ENCODE measurements at regions not wholly inside any gene's neighbourhood (a gene's known extent, or its start where the extent isn't known, plus 50 kb on each side); places are given as distances from the start of the nearest gene placed in this dataset.

GRCh38 chr18:60671021-60671420, 298.4 kb upstream of the MC4R start:
- ATAC-seq (replicated peaks in 6 of 8), result no peak
- Histone ChIP-seq H3K4me3 (no peak overlapping the region), H3K4me1 (replicated peaks in 1 of 2) (no peaks in the 10 kb centered on the region), H3K27ac (no peak overlapping the region)
- 6 to 100% (median 88%) methylated on average over 1 of the region's 1 CpG; no CpG with 5 or more reads in 1 of the 10 experiments for WGBS, 10 experiments
- in situ Hi-C loops (cut with MboI; ENCODE audit: low pct_unique_long_range_greater_than_20kb in 2 of 9, low sequenced_read_pairs in 9 of 9, unreplicated experiment in 9 of 9), result loop anchor here in 1 of 9 experiments (25.0 kb wide), 1 partner anchor 816 kb away; no protein-coding TSS in a partner anchor

- H3K27ac ChIP-seq, result no peak overlapping the region
- H3K4me3 ChIP-seq, result no peak overlapping the region
- WGBS, 10 experiments, result 14 to 100% (median 79%) methylated on average over 2 to 4 of the region's 4 CpGs; no CpG with 5 or more reads in 1 of the 10 experiments
- ATAC-seq (replicated peaks in 6 of 8), result no peak
- in situ Hi-C loops (cut with MboI; ENCODE audit: low pct_unique_long_range_greater_than_20kb in 2 of 9, low sequenced_read_pairs in 9 of 9, unreplicated experiment in 9 of 9), result loop anchor here in 7 of 9 experiments (25.0 kb wide), 2 partner anchors 812 to 1462 kb away; no protein-coding TSS in a partner anchor
- no peaks in the 10 kb centered on the region for H3K4me1 ChIP-seq (replicated peaks in 1 of 2)
These were observed 302.6 kb upstream of the MC4R start for GRCh38 chr18:60675126-60675525.

GRCh38 chr18:60675801-60676200, 303.2 kb upstream of the MC4R start:
- no peak overlapping the region for H3K27ac ChIP-seq
- no peak overlapping the region for H3K4me3 ChIP-seq
- in situ Hi-C loops (cut with MboI; ENCODE audit: low pct_unique_long_range_greater_than_20kb in 2 of 9, low sequenced_read_pairs in 9 of 9, unreplicated experiment in 9 of 9), result loop anchor here in 7 of 9 experiments (25.0 kb wide), 2 partner anchors 812 to 1462 kb away; no protein-coding TSS in a partner anchor
- WGBS, 10 experiments, result 0 to 100% (median 67%) methylated on average over 1 to 2 of the region's 2 CpGs; no CpG with 5 or more reads in 3 of the 10 experiments
- H3K4me1 ChIP-seq (replicated peaks in 1 of 2), result no peaks in the 10 kb centered on the region
- ATAC-seq (replicated peaks in 6 of 8), result no peak

- in situ Hi-C loops (cut with MboI; ENCODE audit: low pct_unique_long_range_greater_than_20kb in 2 of 9, low sequenced_read_pairs in 9 of 9, unreplicated experiment in 9 of 9), result loop anchor here in 7 of 9 experiments (25.0 kb wide), 2 partner anchors 810 to 1460 kb away; no protein-coding TSS in a partner anchor
- peak in 1 of 8 experiments; percentile 66 for ATAC-seq (replicated peaks in 6 of 8)
- no peak overlapping the region for H3K27ac ChIP-seq
- no peak overlapping the region for H3K4me3 ChIP-seq
- WGBS, 10 experiments, result 28 to 72% (median 50%) methylated on average over 1 to 4 of the region's 4 CpGs; no CpG with 5 or more reads in 3 of the 10 experiments
- no peaks in the 10 kb centered on the region for H3K4me1 ChIP-seq (replicated peaks in 1 of 2)
These were observed 304.2 kb upstream of the MC4R start for GRCh38 chr18:60676815-60677214.

- Histone ChIP-seq H3K27ac (no peak overlapping the region), H3K4me3 (no peak overlapping the region), H3K4me1 (replicated peaks in 1 of 2) (peaks cover 0 to 6% of the 10 kb centered on the region in 2 donors)
- WGBS, 10 experiments, result 0 to 48% (median 17%) methylated on average over 2 to 6 of the region's 6 CpGs
- in situ Hi-C loops (cut with MboI; ENCODE audit: low pct_unique_long_range_greater_than_20kb in 2 of 9, low sequenced_read_pairs in 9 of 9, unreplicated experiment in 9 of 9), result loop anchor here in 7 of 9 experiments (25.0 kb wide), 2 partner anchors 802 to 1452 kb away; no protein-coding TSS in a partner anchor
- ATAC-seq (replicated peaks in 6 of 8), result peak in 3 of 8 experiments; percentile 93 to 96 (median 96)
These were observed 312.4 kb upstream of the MC4R start for GRCh38 chr18:60684843-60685513.

- WGBS, 10 experiments, result 4 to 100% (median 83%) methylated on average over 1 to 3 of the region's 3 CpGs
- Histone ChIP-seq H3K4me1 (replicated peaks in 1 of 2) (peaks cover 0 to 6% of the 10 kb centered on the region in 2 donors), H3K4me3 (no peak overlapping the region), H3K27ac (no peak overlapping the region)
- in situ Hi-C loops (cut with MboI; ENCODE audit: low pct_unique_long_range_greater_than_20kb in 2 of 9, low sequenced_read_pairs in 9 of 9, unreplicated experiment in 9 of 9), result loop anchor here in 7 of 9 experiments (25.0 kb wide), 2 partner anchors 801 to 1451 kb away; no protein-coding TSS in a partner anchor
- ATAC-seq (replicated peaks in 6 of 8), result no peak
These were observed 313.6 kb upstream of the MC4R start for GRCh38 chr18:60686142-60686541.

GRCh38 chr18:60691061-60691460, 318.5 kb upstream of the MC4R start:
- in situ Hi-C loops (cut with MboI; ENCODE audit: low pct_unique_long_range_greater_than_20kb in 2 of 9, low sequenced_read_pairs in 9 of 9, unreplicated experiment in 9 of 9), result loop anchor here in 7 of 9 experiments (25.0 kb wide), 2 partner anchors 796 to 1446 kb away; no protein-coding TSS in a partner anchor
- no peak for ATAC-seq (replicated peaks in 6 of 8)
- peaks cover 0 to 12% of the 10 kb centered on the region in 2 donors for H3K4me1 ChIP-seq (replicated peaks in 1 of 2)
- no peak overlapping the region for H3K4me3 ChIP-seq
- no peak overlapping the region for H3K27ac ChIP-seq

- ATAC-seq (replicated peaks in 6 of 8), result peak in 1 of 8 experiments; percentile 29
- in situ Hi-C loops (cut with MboI; ENCODE audit: low pct_unique_long_range_greater_than_20kb in 2 of 9, low sequenced_read_pairs in 9 of 9, unreplicated experiment in 9 of 9), result loop anchor here in 7 of 9 experiments (25.0 kb wide), 2 partner anchors 794 to 1444 kb away; no protein-coding TSS in a partner anchor
These were observed 320.9 kb upstream of the MC4R start for GRCh38 chr18:60693426-60693825.

GRCh38 chr18:60698901-60699300, 326.3 kb upstream of the MC4R start:
- in situ Hi-C loops (cut with MboI; ENCODE audit: low pct_unique_long_range_greater_than_20kb in 2 of 9, low sequenced_read_pairs in 9 of 9, unreplicated experiment in 9 of 9), result loop anchor here in 7 of 9 experiments (25.0 kb wide), 2 partner anchors 788 to 1438 kb away; no protein-coding TSS in a partner anchor
- 17 to 76% (median 40%) methylated on average over 1 to 3 of the region's 3 CpGs; no CpG with 5 or more reads in 3 of the 10 experiments for WGBS, 10 experiments
- Histone ChIP-seq H3K27ac (no peak overlapping the region), H3K4me1 (replicated peaks in 1 of 2) (peaks cover 0 to 10% of the 10 kb centered on the region in 2 donors), H3K4me3 (no peak overlapping the region)
- ATAC-seq (replicated peaks in 6 of 8), result peak in 3 of 8 experiments; percentile 16 to 93 (median 52)

More at GRCh38 chr18:60693426-60693825, 320.9 kb upstream of the MC4R start:
- Histone ChIP-seq H3K27ac (no peak overlapping the region), H3K4me1 (replicated peaks in 1 of 2) (peaks cover 0 to 16% of the 10 kb centered on the region in 2 donors), H3K4me3 (no peak overlapping the region)
- WGBS, 10 experiments, result 17 to 100% (median 77%) methylated on average over 1 to 5 of the region's 5 CpGs; no CpG with 5 or more reads in 2 of the 10 experiments

- Histone ChIP-seq H3K27ac (no peak overlapping the region), H3K4me1 (replicated peaks in 1 of 2) (no peaks in the 10 kb centered on the region), H3K4me3 (no peak overlapping the region)
- no peak for ATAC-seq (replicated peaks in 6 of 8)
- in situ Hi-C loops (cut with MboI; ENCODE audit: low pct_unique_long_range_greater_than_20kb in 2 of 9, low sequenced_read_pairs in 9 of 9, unreplicated experiment in 9 of 9), result no loop called here
- 10 to 97% (median 86%) methylated on average over 2 to 3 of the region's 3 CpGs; no CpG with 5 or more reads in 1 of the 10 experiments for WGBS, 10 experiments
These were observed 350.2 kb upstream of the MC4R start for GRCh38 chr18:60722742-60723141.

- WGBS, 10 experiments, result 13 to 100% (median 100%) methylated on average over 1 of the region's 1 CpG; no CpG with 5 or more reads in 1 of the 10 experiments
- peak in 2 of 8 experiments; percentile 36 to 50 for ATAC-seq (replicated peaks in 6 of 8)
- Histone ChIP-seq H3K4me3 (no peak overlapping the region), H3K4me1 (replicated peaks in 1 of 2) (no peaks in the 10 kb centered on the region), H3K27ac (no peak overlapping the region)
- in situ Hi-C loops (cut with MboI; ENCODE audit: low pct_unique_long_range_greater_than_20kb in 2 of 9, low sequenced_read_pairs in 9 of 9, unreplicated experiment in 9 of 9), result no loop called here
These were observed 359.6 kb upstream of the MC4R start for GRCh38 chr18:60732143-60732542.

GRCh38 chr18:60739212-60739611, 366.6 kb upstream of the MC4R start:
- Histone ChIP-seq H3K4me3 (no peak overlapping the region), H3K4me1 (replicated peaks in 1 of 2) (no peaks in the 10 kb centered on the region), H3K27ac (no peak overlapping the region)
- 0 to 100% (median 90%) methylated on average over 1 to 3 of the region's 7 CpGs; no CpG with 5 or more reads in 5 of the 10 experiments for WGBS, 10 experiments
- ATAC-seq (replicated peaks in 6 of 8), result no peak
- in situ Hi-C loops (cut with MboI; ENCODE audit: low pct_unique_long_range_greater_than_20kb in 2 of 9, low sequenced_read_pairs in 9 of 9, unreplicated experiment in 9 of 9), result no loop called here

GRCh38 chr18:60740313-60740712, 367.7 kb upstream of the MC4R start:
- 81% methylated on average over 5 of the region's 8 CpGs; no CpG with 5 or more reads in 9 of the 10 experiments for WGBS, 10 experiments
- no peaks in the 10 kb centered on the region for H3K4me1 ChIP-seq (replicated peaks in 1 of 2)
- no peak for ATAC-seq (replicated peaks in 6 of 8)
- in situ Hi-C loops (cut with MboI; ENCODE audit: low pct_unique_long_range_greater_than_20kb in 2 of 9, low sequenced_read_pairs in 9 of 9, unreplicated experiment in 9 of 9), result no loop called here
- H3K27ac ChIP-seq, result no peak overlapping the region
- no peak overlapping the region for H3K4me3 ChIP-seq
